Breast epithelium (tissue), 4 donors: ENCODE measurements at regions not wholly inside any gene's neighbourhood (a gene's known extent, or its start where the extent isn't known, plus 50 kb on each side); places are given as distances from the start of the nearest gene placed in this dataset.

Source experiments
- DNase-seq, 2 donors: peaks; one replicate each; pipeline ENCODE4 v3.0.0-alpha.2; 2019; ENCODE audit warnings: low spot score in 2 of 2
- H3K27ac ChIP-seq, 2 donors: fragments of 200-600 bp; sonication (generic) in 1 of 2; one replicate each; pipeline ENCODE4 v1.5.1; 2016 to 2019; ENCODE audit warnings: mild to moderate bottlenecking in 1 of 2
- H3K27me3 ChIP-seq, 2 donors: fragments of 200-600 bp; sonication (generic) in 1 of 2; one replicate each; pipeline versions ENCODE4 v1.5.1 to v1.6.0; 2017 to 2019; ENCODE audit warnings: control low read depth in 1 of 2, mild to moderate bottlenecking in 1 of 2
- H3K36me3 ChIP-seq: fragments of 200-600 bp; one replicate; pipeline ENCODE4 v1.5.1; 2019
- H3K4me1 ChIP-seq, 2 donors: fragments of 200-600 bp; sonication (generic); one replicate each; pipeline ENCODE4 v1.5.1; 2016 to 2019; ENCODE audit warnings: control low read depth in 1 of 2
- H3K4me3 ChIP-seq, 3 donors: fragments of 200-600 bp; sonication (generic); 1 replicate in 2 of 3; 2 replicates in 1 of 3; pipeline ENCODE4 v1.5.1; 2016 to 2019; ENCODE audit warnings: mild to moderate bottlenecking in 3 of 3, moderate library complexity in 2 of 3
- H3K9me3 ChIP-seq, 2 donors: fragments of 200-600 bp; sonication (generic) in 1 of 2; one replicate each; pipeline ENCODE4 v1.5.1; 2016 to 2019; ENCODE audit warnings: control low read depth in 1 of 2
- POLR2A ChIP-seq: fragments of 450-650 bp; IDR thresholded peaks from one replicate; pipeline ENCODE4 v1.6.1; 2016; ENCODE audit warnings: antibody characterized with exemption, mild to moderate bottlenecking, moderate library complexity
- POLR2AphosphoS5 ChIP-seq, 3 donors: sonication (generic); formaldehyde crosslinking; IDR thresholded peaks; one replicate each; pipeline ENCODE4 v1.6.1; 2017; ENCODE audit warnings: antibody characterized with exemption in 3 of 3
- intact Hi-C: fragments of 100-400 bp; cut with DNase I; formaldehyde crosslinking; loops from one replicate; pipeline ENCODE4 v1.15.1; 2023; ENCODE audit warnings: low total_unique reads
- TF ChIP-seq, protein P1 (sequence below), 3 donors: fragments of 450-650 bp; IDR thresholded peaks; one replicate each; pipeline ENCODE4 v1.5.1; 2016 to 2017; ENCODE audit warnings: antibody characterized with exemption in 3 of 3, mild to moderate bottlenecking in 3 of 3, moderate library complexity in 3 of 3

DNA sequence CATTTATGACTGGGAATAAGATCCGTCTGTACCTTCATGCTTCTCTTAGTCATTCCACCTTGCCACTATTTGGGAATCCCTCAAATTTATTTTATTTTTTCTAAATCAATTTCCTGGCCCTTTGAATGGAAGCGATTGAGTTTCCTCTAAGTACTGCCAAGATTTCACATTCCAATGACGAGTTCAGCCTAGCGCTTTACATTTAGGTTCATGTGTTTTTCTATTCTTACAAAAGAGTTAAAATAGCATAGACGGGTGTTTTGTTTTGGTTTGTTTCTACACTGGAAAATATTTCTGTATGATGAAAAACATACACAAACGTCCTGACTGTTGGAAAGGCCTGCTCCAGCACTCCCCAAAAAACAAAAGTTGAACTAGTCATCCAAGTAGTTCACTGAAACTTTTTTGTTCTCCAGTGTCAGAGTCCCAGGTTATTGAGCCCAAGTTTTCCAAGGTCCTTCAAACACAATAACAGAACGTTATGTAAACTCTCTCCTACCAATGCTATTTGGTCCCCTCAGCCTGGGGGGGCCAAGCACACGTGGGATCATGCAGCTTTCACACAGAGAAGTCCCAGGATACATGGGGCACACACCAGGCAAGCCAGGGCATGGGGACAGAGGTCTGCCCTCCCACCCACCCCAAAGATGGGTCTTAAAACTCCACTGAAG lies 74.8 kb upstream of the FOXN3 start:
- H3K4me3 ChIP-seq: no peak overlapping the region
- intact Hi-C loops: no loop called here
- TF ChIP-seq, protein P1, sequence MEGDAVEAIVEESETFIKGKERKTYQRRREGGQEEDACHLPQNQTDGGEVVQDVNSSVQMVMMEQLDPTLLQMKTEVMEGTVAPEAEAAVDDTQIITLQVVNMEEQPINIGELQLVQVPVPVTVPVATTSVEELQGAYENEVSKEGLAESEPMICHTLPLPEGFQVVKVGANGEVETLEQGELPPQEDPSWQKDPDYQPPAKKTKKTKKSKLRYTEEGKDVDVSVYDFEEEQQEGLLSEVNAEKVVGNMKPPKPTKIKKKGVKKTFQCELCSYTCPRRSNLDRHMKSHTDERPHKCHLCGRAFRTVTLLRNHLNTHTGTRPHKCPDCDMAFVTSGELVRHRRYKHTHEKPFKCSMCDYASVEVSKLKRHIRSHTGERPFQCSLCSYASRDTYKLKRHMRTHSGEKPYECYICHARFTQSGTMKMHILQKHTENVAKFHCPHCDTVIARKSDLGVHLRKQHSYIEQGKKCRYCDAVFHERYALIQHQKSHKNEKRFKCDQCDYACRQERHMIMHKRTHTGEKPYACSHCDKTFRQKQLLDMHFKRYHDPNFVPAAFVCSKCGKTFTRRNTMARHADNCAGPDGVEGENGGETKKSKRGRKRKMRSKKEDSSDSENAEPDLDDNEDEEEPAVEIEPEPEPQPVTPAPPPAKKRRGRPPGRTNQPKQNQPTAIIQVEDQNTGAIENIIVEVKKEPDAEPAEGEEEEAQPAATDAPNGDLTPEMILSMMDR (IDR thresholded peaks at IDR 0.05): no peak
- TF ChIP-seq POLR2A (no peak), POLR2AphosphoS5 (IDR thresholded peaks at IDR 0.05) (no peak)
- H3K27me3 ChIP-seq: no peaks in the 10 kb centered on the region
- no peaks in the 10 kb centered on the region for H3K9me3 ChIP-seq
- no peaks in the 10 kb centered on the region for H3K36me3 ChIP-seq
- DNase-seq: no peak
- H3K27ac ChIP-seq: no peak overlapping the region
- H3K4me1 ChIP-seq: no peaks in the 10 kb centered on the region

DNA sequence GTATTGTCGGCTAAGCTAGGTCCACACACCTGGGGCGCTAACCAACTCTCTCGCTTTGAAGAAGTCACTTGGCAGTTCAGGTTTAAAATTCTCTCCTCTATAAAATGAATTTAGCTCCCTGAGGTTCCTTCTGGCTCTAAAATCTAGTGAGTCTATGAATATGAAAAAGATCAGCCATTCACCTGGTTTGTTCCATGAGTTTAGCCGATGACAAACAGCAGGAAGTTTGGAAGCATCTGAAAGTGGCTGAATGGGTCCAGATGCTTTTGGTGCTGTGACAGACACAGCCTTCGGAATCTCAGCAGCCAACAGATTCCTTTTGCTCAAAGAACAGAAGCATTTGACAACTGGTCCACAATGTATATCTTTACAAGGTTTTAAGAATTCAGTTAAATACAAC lies 73.4 kb upstream of the FOXN3 start:
- Histone ChIP-seq H3K9me3 (no peaks in the 10 kb centered on the region), H3K36me3 (no peaks in the 10 kb centered on the region), H3K4me1 (no peaks in the 10 kb centered on the region), H3K4me3 (no peak overlapping the region), H3K27ac (no peak overlapping the region), H3K27me3 (no peaks in the 10 kb centered on the region)
- TF ChIP-seq POLR2A: no peak
- TF ChIP-seq, protein P1 (IDR thresholded peaks at IDR 0.05): no peak
- no peak for DNase-seq
- intact Hi-C loops: no loop called here

DNA sequence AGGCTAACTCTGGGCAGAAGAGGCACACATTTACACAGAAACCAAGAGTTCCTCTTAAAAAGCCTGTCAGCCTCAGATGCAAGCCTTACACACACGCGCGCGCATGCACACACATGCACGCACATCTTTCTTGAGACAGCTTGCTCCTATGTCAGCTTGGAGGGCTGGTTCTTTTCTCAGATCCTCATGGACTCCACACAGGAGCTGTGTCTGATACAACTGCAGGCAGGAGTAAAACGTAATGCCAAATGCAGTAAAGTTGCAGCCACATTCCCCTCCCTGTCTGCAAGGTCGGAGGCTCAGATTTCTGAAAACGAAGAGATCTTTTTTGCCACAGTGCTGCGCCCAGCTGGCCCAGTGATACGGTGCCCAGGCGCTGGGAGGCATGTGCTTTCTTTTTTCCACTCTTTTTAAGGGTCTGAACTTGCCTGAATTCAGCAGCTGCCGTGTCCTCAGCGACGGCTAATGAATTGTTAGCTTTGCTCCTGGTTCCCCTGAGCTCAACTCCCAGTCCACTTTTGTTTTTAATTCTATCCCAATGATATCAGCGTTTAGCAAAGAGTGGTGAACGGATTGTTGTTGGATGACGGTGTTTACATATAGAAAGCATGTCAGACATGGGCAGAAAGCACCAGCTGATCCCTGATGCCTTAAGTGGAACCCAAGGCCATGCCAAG lies 72.9 kb upstream of the FOXN3 start:
- peak overlapping the region; percentile 10 to 33 (median 29) for H3K4me3 ChIP-seq
- H3K27ac ChIP-seq: no peak overlapping the region
- no peak for TF ChIP-seq POLR2AphosphoS5 (IDR thresholded peaks at IDR 0.05)
- no peak for TF ChIP-seq POLR2A
- TF ChIP-seq, protein P1 (IDR thresholded peaks at IDR 0.05): no peak
- no peaks in the 10 kb centered on the region for H3K9me3 ChIP-seq
- intact Hi-C loops: no loop called here
- H3K4me1 ChIP-seq: no peaks in the 10 kb centered on the region
- H3K27me3 ChIP-seq: no peaks in the 10 kb centered on the region
- no peaks in the 10 kb centered on the region for H3K36me3 ChIP-seq
- no peak for DNase-seq

DNA sequence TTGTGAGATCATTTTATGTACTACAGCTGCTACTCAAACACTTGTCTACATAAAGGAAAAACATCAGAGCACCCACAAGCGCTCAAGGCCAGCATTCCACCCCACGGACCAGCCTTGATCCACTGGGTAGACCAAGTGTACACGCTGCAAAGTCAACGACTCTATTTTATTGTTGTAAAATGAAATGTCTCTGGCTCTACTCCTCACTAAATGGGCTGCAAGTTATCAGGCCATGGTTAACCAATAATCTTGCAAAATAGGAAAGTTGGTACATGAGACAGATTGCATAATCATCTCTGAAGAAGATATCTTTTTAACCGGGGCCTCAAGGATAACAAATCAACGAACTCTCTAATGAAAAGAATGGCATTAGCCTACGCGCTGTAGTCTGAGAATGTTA lies 69.9 kb upstream of the FOXN3 start:
- TF ChIP-seq, protein P1 (IDR thresholded peaks at IDR 0.05): no peak
- TF ChIP-seq POLR2AphosphoS5 (IDR thresholded peaks at IDR 0.05): no peak
- no peak for TF ChIP-seq POLR2A
- H3K4me3 ChIP-seq: no peak overlapping the region
- intact Hi-C loops: no loop called here
- no peaks in the 10 kb centered on the region for H3K27me3 ChIP-seq
- no peaks in the 10 kb centered on the region for H3K36me3 ChIP-seq
- no peak for DNase-seq
- no peaks in the 10 kb centered on the region for H3K4me1 ChIP-seq
- no peak overlapping the region for H3K27ac ChIP-seq
- no peaks in the 10 kb centered on the region for H3K9me3 ChIP-seq

DNA sequence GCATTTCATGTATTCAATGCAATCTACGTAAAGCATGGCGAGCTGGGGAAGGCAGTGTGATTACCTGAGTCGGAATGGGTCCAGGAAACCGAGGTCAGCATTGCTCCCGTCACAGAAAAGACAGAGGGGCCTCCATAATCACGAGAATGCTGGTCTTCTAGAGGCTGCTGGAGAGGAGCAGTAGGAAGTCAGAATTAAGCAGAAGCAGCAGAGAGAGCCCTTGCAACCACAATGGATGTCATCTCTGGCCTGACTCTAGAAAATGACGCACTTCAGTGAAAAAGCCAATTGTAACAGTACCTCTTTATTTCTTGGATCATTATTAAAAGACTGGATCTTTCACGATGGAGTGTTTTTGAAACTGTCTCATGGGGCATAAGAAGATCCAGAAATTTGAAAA lies 69.5 kb upstream of the FOXN3 start:
- H3K27me3 ChIP-seq: no peaks in the 10 kb centered on the region
- intact Hi-C loops: no loop called here
- H3K9me3 ChIP-seq: no peaks in the 10 kb centered on the region
- TF ChIP-seq, protein P1 (IDR thresholded peaks at IDR 0.05): no peak
- TF ChIP-seq POLR2A (no peak), POLR2AphosphoS5 (IDR thresholded peaks at IDR 0.05) (no peak)
- no peaks in the 10 kb centered on the region for H3K36me3 ChIP-seq
- no peaks in the 10 kb centered on the region for H3K4me1 ChIP-seq
- H3K4me3 ChIP-seq: no peak overlapping the region
- no peak overlapping the region for H3K27ac ChIP-seq
- no peak for DNase-seq
